ENCODE measurements at regions not wholly inside any gene's neighbourhood (a gene's known extent, or its start where the extent isn't known, plus 50 kb on each side); places are given as distances from the start of the nearest gene placed in this dataset.
"Not testable (repeated sequence)": the region's sequence is repeated elsewhere in the genome, so short reads cannot be mapped to it uniquely, and the experiment has no call there.

- DNase-seq (ENCODE audit: low spot score): no peak
Measured at GRCh38 chr9:16277471-16277960, 593.0 kb downstream of the BNC2 start.

- no peak for DNase-seq (ENCODE audit: low spot score)
Measured at GRCh38 chr9:16278326-16278999, 592.0 kb downstream of the BNC2 start.

- DNase-seq (ENCODE audit: low spot score): no peak
Measured at GRCh38 chr9:16281707-16282106, 588.8 kb downstream of the BNC2 start.

- no peak for DNase-seq (ENCODE audit: low spot score)
Measured at GRCh38 chr9:16282216-16282615, 588.3 kb downstream of the BNC2 start.

GRCh38 chr9:16282718-16283117 lies 587.8 kb downstream of the BNC2 start:
- DNase-seq (ENCODE audit: low spot score): no peak

GRCh38 chr9:16286160-16286559 lies 584.3 kb downstream of the BNC2 start:
- DNase-seq (ENCODE audit: low spot score): no peak

GRCh38 chr9:16289639-16290038 lies 580.8 kb downstream of the BNC2 start:
- DNase-seq (ENCODE audit: low spot score): no peak

- DNase-seq (ENCODE audit: low spot score): no peak
Measured at GRCh38 chr9:16290169-16290568, 580.3 kb downstream of the BNC2 start.

- no peak for DNase-seq (ENCODE audit: low spot score)
Measured at GRCh38 chr9:16291921-16292320, 578.5 kb downstream of the BNC2 start.

- no peak for DNase-seq (ENCODE audit: low spot score)
Measured at GRCh38 chr9:16293610-16294009, 576.9 kb downstream of the BNC2 start.

- no peak for DNase-seq (ENCODE audit: low spot score)
Measured at GRCh38 chr9:16294133-16294770, 576.2 kb downstream of the BNC2 start.

GRCh38 chr9:16294940-16295339 lies 575.5 kb downstream of the BNC2 start:
- DNase-seq (ENCODE audit: low spot score): not testable (repeated sequence)

- DNase-seq (ENCODE audit: low spot score): not testable (repeated sequence)
Measured at GRCh38 chr9:16299368-16299767, 571.1 kb downstream of the BNC2 start.

GRCh38 chr9:16303506-16303905 lies 567.0 kb downstream of the BNC2 start:
- no peak for DNase-seq (ENCODE audit: low spot score)

GRCh38 chr9:16304301-16304700 lies 566.2 kb downstream of the BNC2 start:
- DNase-seq (ENCODE audit: low spot score): no peak

GRCh38 chr9:16306586-16306985 lies 563.9 kb downstream of the BNC2 start:
- no peak for DNase-seq (ENCODE audit: low spot score)

- no peak for DNase-seq (ENCODE audit: low spot score)
Measured at GRCh38 chr9:16307626-16308195, 562.8 kb downstream of the BNC2 start.

- no peak for DNase-seq (ENCODE audit: low spot score)
Measured at GRCh38 chr9:16308645-16309044, 561.8 kb downstream of the BNC2 start.

GRCh38 chr9:16309082-16309468 lies 561.4 kb downstream of the BNC2 start:
- DNase-seq (ENCODE audit: low spot score): no peak

- DNase-seq (ENCODE audit: low spot score): no peak
Measured at GRCh38 chr9:16309469-16310271, 560.8 kb downstream of the BNC2 start.

- no peak for DNase-seq (ENCODE audit: low spot score)
Measured at GRCh38 chr9:16310278-16311110, 560.0 kb downstream of the BNC2 start.

- DNase-seq (ENCODE audit: low spot score): no peak
Measured at GRCh38 chr9:16312116-16312515, 558.4 kb downstream of the BNC2 start.
